Mammary epithelial cell (primary cell): ENCODE measurements at regions not wholly inside any gene's neighbourhood (a gene's known extent, or its start where the extent isn't known, plus 50 kb on each side); places are given as distances from the start of the nearest gene placed in this dataset.
"Not testable (repeated sequence)": the region's sequence is repeated elsewhere in the genome, so short reads cannot be mapped to it uniquely, and the experiment has no call there.

Experiments
- EZH2 ChIP-seq: IDR thresholded peaks from 2 replicates; pipeline ENCODE4 v1.6.1; 2012; ENCODE audit warnings: low read length, inconsistent platforms, borderline replicate concordance
- TF ChIP-seq, protein P1 (sequence below), 2 donors: IDR thresholded peaks in 1 of 2; conservative IDR thresholded peaks in 1 of 2; 2 replicates each; pipeline ENCODE4 v1.5.1; 2011 to 2012; ENCODE audit warnings: inconsistent platforms in 2 of 2, low read length in 2 of 2, mild to moderate bottlenecking in 2 of 2, control low read depth in 1 of 2, low read depth in 1 of 2; ENCODE audit not compliant: insufficient read depth in 1 of 2; ENCODE audit errors: extremely low read depth in 1 of 2

DNA sequence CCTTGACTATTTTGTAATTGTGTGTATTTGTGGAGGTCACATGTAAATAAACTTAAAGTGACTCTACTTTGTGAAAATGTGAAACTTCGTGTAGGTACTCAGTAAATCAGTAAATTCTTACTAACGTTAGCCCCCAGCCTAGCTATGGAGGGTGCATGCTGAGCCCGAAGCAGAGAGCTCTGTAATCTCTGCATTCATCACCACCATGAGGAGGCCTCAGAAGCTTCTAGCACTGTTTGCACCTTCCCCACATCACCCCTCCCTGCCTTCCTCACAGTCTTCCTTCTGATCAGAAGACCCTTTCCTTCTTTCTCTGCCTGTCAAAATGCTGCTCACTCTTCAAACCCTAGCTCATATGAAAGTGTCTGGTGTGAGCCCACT lies 73.3 kb upstream of the LPCAT1 start:
- TF ChIP-seq, protein P1, sequence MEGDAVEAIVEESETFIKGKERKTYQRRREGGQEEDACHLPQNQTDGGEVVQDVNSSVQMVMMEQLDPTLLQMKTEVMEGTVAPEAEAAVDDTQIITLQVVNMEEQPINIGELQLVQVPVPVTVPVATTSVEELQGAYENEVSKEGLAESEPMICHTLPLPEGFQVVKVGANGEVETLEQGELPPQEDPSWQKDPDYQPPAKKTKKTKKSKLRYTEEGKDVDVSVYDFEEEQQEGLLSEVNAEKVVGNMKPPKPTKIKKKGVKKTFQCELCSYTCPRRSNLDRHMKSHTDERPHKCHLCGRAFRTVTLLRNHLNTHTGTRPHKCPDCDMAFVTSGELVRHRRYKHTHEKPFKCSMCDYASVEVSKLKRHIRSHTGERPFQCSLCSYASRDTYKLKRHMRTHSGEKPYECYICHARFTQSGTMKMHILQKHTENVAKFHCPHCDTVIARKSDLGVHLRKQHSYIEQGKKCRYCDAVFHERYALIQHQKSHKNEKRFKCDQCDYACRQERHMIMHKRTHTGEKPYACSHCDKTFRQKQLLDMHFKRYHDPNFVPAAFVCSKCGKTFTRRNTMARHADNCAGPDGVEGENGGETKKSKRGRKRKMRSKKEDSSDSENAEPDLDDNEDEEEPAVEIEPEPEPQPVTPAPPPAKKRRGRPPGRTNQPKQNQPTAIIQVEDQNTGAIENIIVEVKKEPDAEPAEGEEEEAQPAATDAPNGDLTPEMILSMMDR (conservative IDR thresholded peaks at IDR 0.05 in 1 of 2, IDR thresholded peaks at IDR 0.05 in 1 of 2; ENCODE audit: extremely low read depth in 1 of 2, insufficient read depth in 1 of 2, low read depth in 1 of 2, low read length in 2 of 2), result not testable (repeated sequence)
- not testable (repeated sequence) for TF ChIP-seq EZH2
